ENCODE measurements at regions not wholly inside any gene's neighbourhood (a gene's known extent, or its start where the extent isn't known, plus 50 kb on each side); places are given as distances from the start of the nearest gene placed in this dataset.

DNA sequence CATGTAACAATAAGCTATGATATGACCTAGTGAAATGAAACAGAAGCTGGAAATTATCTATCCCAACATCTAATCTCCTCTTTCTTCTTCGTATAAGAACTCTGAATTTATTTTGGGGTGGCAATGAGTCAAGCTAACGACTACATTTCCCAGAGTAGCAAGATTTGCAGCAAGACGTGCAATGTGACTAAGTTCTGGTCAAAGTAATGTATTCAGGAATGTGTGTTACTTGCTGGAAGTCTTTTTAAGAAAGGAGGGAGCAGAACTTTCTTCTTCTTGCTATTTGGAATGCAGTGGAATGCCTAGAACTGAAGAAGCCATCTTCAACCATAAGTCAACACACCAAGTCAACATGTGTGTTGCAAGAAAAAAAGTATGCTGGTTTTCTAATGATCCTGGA is 406.6 kb upstream of the MEF2C start:
- H3K36me3 ChIP-seq (replicated peaks; ENCODE audit: insufficient read depth, low read depth), result no peaks in the 10 kb centered on the region
- H3K9me3 ChIP-seq (ENCODE audit: low read depth), result no peaks in the 10 kb centered on the region
- 58% methylated on average over 3 of the region's 3 CpGs for WGBS (ENCODE audit: low lambda C conversion rate, missing lambda C conversion rate)
- TF ChIP-seq, protein P1, sequence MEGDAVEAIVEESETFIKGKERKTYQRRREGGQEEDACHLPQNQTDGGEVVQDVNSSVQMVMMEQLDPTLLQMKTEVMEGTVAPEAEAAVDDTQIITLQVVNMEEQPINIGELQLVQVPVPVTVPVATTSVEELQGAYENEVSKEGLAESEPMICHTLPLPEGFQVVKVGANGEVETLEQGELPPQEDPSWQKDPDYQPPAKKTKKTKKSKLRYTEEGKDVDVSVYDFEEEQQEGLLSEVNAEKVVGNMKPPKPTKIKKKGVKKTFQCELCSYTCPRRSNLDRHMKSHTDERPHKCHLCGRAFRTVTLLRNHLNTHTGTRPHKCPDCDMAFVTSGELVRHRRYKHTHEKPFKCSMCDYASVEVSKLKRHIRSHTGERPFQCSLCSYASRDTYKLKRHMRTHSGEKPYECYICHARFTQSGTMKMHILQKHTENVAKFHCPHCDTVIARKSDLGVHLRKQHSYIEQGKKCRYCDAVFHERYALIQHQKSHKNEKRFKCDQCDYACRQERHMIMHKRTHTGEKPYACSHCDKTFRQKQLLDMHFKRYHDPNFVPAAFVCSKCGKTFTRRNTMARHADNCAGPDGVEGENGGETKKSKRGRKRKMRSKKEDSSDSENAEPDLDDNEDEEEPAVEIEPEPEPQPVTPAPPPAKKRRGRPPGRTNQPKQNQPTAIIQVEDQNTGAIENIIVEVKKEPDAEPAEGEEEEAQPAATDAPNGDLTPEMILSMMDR (IDR thresholded peaks at IDR 0.05; ENCODE audit: poor library complexity), result no peak
- no peak for TF ChIP-seq EZH2 (IDR thresholded peaks at IDR 0.05; ENCODE audit: borderline replicate concordance)
- no peak for TF ChIP-seq EZH2phosphoT487 (IDR thresholded peaks at IDR 0.05; ENCODE audit: low read depth, severe bottlenecking, unreplicated experiment)
- H3K4me3 ChIP-seq, result no peak overlapping the region
- H3K4me1 ChIP-seq (ENCODE audit: insufficient read depth), result no peaks in the 10 kb centered on the region
- no peak overlapping the region for H3K27ac ChIP-seq
- no peak overlapping the region for H2AFZ ChIP-seq
- no peaks in the 10 kb centered on the region for H3K79me2 ChIP-seq
- no peaks in the 10 kb centered on the region for H3K27me3 ChIP-seq
- no peaks in the 10 kb centered on the region for H4K20me1 ChIP-seq (ENCODE audit: insufficient read depth, poor library complexity, severe bottlenecking)
- no peak for DNase-seq (ENCODE audit: low spot score)
- no peak overlapping the region for H3K4me2 ChIP-seq
- H3K9me2 ChIP-seq (replicated peaks; ENCODE audit: insufficient read depth), result no peaks in the 10 kb centered on the region

DNA sequence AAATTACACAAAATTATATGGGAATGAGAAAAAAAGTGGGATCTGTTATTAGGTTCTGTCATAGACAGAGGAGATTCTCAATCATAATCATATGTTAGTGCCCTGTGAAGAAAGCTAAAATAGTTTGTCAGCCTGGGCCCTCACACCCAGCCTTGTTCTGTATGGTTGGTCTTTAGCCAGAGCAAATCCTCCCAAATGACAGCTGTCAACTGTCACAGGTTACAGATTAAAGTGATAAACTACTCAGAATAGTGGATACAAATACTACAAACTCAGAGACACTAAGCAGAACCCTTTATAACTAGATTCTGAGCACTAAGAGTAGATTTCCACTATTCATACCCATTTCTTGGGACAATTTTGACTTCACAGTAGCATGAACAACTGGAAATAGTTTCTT is 405.0 kb upstream of the MEF2C start:
- Histone ChIP-seq H3K4me1 (ENCODE audit: insufficient read depth) (no peaks in the 10 kb centered on the region), H3K9me2 (replicated peaks; ENCODE audit: insufficient read depth) (no peaks in the 10 kb centered on the region), H3K79me2 (no peaks in the 10 kb centered on the region), H4K20me1 (ENCODE audit: insufficient read depth, poor library complexity, severe bottlenecking) (no peaks in the 10 kb centered on the region), H3K4me3 (no peak overlapping the region), H2AFZ (no peak overlapping the region), H3K27ac (no peak overlapping the region), H3K27me3 (no peaks in the 10 kb centered on the region), H3K36me3 (replicated peaks; ENCODE audit: insufficient read depth, low read depth) (no peaks in the 10 kb centered on the region), H3K9me3 (ENCODE audit: low read depth) (no peaks in the 10 kb centered on the region), H3K4me2 (no peak overlapping the region)
- no peak for TF ChIP-seq EZH2 (IDR thresholded peaks at IDR 0.05; ENCODE audit: borderline replicate concordance)
- TF ChIP-seq, protein P1 (IDR thresholded peaks at IDR 0.05; ENCODE audit: poor library complexity), result no peak
- no peak for TF ChIP-seq EZH2phosphoT487 (IDR thresholded peaks at IDR 0.05; ENCODE audit: low read depth, severe bottlenecking, unreplicated experiment)
- no peak for DNase-seq (ENCODE audit: low spot score)

DNA sequence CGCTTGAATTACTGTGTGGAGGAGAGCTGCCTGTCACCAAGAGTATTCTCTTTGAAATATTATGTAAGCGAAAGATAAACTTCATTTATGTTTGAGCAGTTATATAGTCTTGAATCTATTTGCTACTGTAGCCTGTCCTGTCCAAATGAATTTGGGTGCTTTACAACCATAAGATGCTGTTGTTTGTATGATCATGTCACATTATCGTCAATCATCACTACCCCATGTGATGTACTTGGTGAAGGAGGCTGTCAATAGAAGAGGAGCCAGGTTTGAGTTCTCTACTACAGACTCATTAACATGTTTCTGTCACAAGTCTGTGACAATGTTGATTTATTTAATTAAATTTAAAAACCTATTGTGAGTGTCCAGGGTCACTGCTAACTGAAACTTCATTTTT is 403.3 kb upstream of the MEF2C start:
- H3K9me2 ChIP-seq (replicated peaks; ENCODE audit: insufficient read depth), result no peaks in the 10 kb centered on the region
- H3K9me3 ChIP-seq (ENCODE audit: low read depth), result no peaks in the 10 kb centered on the region
- WGBS (ENCODE audit: low lambda C conversion rate, missing lambda C conversion rate), result 95% methylated on average over 3 of the region's 3 CpGs
- H3K4me1 ChIP-seq (ENCODE audit: insufficient read depth), result no peaks in the 10 kb centered on the region
- no peak for DNase-seq (ENCODE audit: low spot score)
- H2AFZ ChIP-seq, result no peak overlapping the region
- H3K4me2 ChIP-seq, result no peak overlapping the region
- H3K79me2 ChIP-seq, result no peaks in the 10 kb centered on the region
- no peak overlapping the region for H3K4me3 ChIP-seq
- TF ChIP-seq EZH2phosphoT487 (IDR thresholded peaks at IDR 0.05; ENCODE audit: low read depth, severe bottlenecking, unreplicated experiment) (no peak), EZH2 (IDR thresholded peaks at IDR 0.05; ENCODE audit: borderline replicate concordance) (no peak)
- TF ChIP-seq, protein P1 (IDR thresholded peaks at IDR 0.05; ENCODE audit: poor library complexity), result no peak
- H3K36me3 ChIP-seq (replicated peaks; ENCODE audit: insufficient read depth, low read depth), result no peaks in the 10 kb centered on the region
- H3K27me3 ChIP-seq, result no peaks in the 10 kb centered on the region
- no peak overlapping the region for H3K27ac ChIP-seq
- H4K20me1 ChIP-seq (ENCODE audit: insufficient read depth, poor library complexity, severe bottlenecking), result no peaks in the 10 kb centered on the region
